Activated CD4-positive, alpha-beta T cell treated with anti-CD3 and anti-CD28 coated beads, Interleukin-2, amount 50 U/mL, for 4 hours (primary cell): ENCODE measurements at regions not wholly inside any gene's neighbourhood (a gene's known extent, or its start where the extent isn't known, plus 50 kb on each side); places are given as distances from the start of the nearest gene placed in this dataset.

Experiments
- DNase-seq, 2 experiments: peaks; one replicate each; pipeline ENCODE4 v3.0.0-alpha.2; 2020

DNA sequence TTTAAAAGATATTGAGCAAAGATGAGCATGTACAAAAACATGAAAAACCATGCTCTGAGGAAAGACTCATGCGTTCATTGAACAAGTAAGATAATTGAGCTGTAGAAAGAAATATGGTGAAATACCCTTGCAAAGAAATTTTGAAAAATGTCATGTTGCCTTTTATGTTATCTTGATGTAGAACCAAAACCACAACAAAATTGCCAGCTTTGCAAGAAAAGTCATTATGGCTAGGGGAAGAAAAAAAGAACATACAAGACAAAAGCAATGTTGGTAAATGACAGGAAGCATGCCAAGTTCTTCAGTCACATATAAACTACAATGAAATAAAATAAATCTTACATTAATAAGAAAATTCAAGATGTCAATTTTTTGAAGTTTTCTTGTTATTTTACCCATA lies 368.0 kb downstream of the IRX1 start:
- DNase-seq = no peak

DNA sequence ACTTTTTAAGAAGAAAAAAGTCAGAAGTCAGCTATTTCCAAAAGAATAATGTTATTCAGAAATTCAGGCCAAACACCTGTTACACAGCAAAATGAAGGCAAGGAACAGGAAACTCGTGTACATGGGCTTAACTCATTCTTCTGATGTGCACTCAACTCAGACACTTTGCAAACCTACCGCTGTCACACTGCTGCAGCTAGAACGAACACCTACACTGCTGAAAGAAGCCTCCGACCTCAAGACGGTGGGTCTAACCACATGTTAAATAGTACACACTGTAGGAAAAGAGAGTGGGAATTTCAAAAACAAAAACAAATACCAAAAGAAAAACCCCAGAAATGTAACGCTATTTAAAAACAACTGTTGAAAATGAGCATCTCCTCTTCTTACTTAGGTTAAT lies 384.5 kb downstream of the IRX1 start:
- no peak for DNase-seq

DNA sequence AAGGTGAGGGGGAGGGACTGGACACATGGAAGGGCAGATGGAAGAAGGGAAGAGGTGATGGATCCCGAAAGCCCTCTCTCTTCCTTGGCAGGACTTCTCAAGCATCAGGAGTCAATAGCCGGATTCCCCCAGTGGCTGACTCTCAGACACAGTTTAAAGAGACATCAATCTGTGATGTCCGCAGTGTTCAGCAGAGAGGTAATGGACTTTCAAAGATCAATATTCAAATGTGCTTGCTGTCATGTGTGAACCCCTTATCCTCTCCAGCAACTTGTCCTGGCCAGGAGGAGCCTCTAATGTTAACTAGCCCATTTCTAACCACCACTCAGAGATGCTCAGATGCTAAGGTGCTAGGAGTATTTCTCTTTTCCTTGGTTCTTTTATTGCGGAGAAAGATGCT lies 392.2 kb downstream of the IRX1 start:
- no peak for DNase-seq

DNA sequence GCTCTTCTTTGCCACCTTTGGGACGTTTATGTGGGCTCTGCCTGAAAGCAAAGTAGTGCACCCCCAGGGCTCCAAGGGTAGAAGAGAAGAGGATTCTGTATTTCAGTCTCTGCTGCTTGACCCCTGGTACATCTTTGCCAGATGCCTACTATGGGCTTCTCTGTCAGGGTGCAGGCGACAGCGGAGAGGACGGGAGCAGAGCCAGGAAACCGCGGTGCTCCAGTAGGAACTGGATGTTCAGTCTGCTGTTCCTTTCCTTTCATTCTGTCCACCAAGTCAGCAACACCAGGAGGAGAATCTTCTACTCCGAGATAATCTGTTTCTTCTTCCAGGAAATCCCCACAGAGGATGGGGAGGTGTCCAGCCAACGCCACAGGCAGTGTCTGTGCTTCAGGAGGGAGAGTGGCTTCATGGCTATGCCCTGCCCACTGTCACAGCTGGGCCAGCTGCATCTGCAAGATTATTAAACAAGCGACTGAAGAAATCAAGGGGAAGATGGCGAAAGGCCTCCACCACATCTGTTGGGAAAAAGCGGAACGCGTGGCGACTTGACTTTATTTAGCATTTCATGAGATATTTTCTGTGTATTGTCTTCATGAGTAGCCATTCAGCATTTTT lies 398.3 kb downstream of the IRX1 start:
- DNase-seq = no peak

DNA sequence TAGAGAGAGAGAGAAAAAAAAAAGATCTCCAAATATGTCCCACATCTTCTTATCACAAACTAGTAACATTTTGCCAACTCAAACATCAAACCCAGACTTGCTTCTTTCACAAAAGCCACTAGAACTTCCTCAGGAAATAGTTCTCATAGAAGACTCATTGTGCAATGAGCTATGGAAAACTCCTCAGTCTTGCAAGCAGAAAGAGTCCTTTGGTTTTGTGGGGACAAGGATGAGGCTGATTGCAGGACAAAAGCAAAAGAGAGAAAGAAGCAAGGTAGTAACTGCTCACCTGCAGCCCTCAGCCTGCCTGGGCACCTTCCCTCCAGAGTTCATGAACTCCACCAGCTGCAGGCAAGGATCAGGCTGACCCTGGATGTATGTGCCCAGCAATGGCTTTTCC lies 399.0 kb downstream of the IRX1 start:
- DNase-seq = no peak

DNA sequence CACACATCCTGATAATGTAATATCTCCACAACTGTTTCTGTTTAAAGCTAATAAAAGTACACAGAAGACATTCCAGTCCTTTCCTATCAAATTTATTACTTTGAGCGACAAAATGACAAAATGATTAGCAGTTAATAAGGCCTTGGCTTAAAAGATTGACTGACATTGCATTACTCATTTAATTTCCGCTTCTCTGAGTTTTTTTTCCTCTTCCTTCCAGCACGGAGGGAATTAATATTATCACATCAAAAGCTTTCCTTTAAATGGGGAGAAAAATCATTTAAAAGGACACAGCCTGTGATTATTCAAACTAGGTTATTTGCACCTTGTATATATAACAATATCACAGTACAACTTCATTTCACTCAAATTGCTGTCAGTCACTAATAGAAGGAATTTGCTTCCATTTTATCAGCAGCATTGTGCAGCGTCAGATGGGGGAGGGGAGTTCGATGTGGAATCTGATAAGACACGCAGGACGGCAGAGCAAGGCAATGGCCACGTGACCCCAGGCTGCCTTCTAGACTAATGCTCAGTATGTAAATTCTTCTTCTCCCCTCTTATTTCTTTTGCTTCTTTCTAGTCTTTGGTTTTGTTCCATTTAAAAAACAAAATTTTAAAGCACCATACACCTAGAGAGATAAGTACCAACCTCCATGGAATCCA lies 400.5 kb downstream of the IRX1 start:
- no peak for DNase-seq

DNA sequence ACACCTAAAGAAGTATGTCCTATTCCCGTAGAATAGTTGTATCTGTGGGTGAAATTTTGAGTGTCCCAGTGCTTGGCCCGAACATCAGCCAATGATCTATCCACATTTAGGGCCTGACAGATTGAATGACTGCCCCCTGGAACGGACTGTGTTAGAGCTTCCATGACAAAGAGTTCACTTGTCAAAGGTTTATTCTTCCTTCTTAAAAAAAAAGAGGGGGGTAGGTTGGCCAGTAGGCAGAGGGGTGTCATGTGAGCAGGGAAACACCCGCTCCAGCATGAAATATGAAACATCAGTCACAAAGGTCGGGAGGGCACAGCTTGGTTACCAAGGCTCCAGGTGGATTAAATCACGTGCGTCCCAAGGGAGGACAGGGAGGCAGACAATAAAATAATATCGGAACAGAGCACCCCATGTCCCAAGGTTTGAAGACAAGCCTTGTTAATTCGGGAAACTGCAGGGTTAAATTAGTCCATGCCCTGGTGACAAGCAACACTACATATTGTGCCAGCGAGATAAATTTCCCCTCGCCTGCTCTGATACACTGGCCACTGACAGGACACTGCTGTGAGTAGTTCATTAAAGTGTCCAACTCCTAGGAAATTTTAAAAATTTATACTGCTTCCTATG lies 401.2 kb downstream of the IRX1 start:
- DNase-seq = no peak

DNA sequence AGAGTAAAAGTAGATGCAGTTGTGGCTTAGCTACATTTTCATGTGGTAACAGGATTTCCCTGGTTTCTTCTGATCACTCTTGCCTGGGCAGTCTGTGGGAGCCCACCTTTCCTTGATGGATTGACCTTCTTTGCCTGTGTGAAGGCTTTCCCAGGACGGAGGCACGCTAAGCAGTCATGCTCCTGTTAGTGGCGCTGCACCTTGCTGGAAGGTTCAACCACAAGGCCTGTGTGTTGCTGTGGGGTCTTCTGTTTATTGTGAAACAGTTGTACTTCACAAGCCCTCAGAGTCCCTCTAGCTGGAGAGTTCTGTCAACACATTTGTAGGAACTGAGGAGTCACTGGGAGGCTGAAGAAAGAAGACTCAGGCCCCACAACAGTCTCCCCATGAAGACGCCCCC lies 402.0 kb downstream of the IRX1 start:
- DNase-seq = no peak

DNA sequence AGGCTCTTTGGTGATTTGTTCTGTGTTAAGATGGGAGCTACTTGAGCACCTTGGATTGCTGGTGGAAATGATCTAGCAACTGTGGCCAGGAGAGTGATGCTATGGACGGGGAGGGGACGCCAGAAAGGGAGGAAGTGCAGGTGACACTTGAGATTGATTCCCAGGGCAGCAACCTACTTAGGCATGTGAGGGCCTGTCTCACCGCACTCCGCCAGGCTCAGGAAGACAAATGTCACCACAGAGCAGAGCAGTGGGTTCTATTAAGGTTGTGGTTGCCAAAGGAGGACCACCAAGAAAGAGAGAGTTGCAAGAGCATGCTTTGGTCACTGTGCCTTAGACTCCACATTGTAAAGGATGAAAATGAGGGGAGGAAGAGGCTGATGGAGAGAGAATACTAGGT lies 404.3 kb downstream of the IRX1 start:
- DNase-seq = no peak

DNA sequence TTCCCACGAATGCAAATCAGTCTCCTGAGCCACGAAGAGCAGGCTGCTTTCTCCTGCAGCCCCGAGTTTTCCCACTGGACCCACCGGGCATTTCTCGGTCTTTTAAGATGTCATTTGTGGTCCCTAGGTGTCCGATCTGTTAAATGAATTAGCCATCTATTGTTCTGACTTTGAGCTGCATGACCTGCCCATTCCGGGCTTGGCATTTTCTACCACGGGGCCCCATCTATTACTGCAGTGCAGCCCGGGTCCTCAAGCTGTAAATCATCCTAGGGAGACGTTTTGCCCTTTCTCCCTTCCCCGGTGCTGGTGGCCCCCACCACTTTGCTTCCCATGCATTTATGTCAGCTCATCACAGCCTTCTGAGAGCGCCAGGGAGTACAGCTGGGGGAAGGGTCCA lies 405.4 kb downstream of the IRX1 start:
- DNase-seq = no peak

DNA sequence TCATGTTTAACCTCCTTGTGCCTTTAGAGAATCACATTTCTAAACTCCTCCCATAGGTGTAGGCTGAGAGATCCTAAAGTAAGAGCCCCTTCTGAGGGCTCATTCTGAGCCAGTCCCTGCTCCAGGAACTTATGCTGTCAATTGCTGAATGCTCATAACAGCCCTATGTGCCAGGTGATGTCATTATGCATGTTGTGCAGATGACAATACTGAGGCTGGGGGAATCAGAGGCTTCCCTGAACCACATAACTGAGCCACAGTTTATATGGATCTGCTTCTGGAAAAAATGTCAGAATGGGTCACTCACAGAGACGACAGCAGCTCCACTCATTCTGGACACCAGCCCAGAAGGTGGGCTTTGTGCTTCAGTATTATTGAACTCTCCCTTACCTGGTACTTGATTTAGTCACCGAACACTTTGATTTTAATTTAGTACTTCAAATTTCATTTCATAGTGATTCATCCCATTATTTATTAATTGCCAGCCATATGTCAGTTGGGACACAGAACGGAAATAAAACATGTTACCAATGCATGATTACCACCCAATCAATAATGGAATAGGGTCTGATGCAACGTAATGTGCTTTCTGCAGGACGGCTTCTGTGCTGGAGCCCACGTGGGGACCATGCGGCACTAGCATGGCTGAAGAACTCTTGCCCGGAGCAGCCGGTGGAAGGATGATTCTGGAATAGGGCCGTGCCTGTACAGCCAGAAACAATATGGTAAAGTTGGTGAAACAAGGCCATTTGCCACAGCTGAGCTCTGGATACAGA lies 406.3 kb downstream of the IRX1 start:
- DNase-seq = no peak

DNA sequence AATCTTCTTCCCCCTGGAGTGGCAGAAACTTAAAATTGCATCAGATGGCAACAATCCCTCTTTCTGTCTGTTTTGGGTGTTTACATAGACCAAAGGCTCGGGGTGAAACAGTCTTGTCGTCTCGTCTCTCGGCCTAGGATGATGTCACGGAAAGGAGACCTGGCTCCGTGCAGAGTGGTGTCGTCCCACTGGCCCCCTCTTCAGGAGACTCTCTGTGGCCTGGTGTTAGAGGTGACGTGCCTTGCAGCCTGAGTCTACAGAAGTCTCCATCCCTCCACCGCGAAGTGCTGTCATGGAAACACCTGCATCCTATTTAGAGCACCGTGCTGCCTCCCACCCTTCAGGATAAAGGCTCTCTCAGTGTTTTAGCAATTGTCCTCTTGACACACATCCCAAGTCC lies 409.7 kb downstream of the IRX1 start:
- DNase-seq = no peak

DNA sequence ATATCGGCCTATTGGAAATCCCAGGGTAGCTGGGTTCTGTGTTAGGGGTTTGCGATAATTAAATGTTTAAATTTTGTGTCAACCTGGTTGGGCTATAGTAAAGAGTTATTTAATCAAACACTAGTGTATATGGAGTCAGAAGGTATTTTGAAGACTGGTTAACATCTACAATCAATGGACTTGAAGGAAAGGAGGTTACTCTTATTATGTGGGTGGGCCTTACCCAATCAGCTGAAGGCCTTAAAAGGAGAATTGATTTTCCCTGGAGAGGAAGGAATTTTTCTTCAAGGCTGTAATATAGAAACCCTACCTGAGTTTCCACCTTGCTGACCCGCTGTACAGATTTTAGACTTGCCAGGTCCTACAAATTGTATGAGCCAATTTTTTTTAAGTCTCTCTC lies 411.4 kb downstream of the IRX1 start:
- no peak for DNase-seq

DNA sequence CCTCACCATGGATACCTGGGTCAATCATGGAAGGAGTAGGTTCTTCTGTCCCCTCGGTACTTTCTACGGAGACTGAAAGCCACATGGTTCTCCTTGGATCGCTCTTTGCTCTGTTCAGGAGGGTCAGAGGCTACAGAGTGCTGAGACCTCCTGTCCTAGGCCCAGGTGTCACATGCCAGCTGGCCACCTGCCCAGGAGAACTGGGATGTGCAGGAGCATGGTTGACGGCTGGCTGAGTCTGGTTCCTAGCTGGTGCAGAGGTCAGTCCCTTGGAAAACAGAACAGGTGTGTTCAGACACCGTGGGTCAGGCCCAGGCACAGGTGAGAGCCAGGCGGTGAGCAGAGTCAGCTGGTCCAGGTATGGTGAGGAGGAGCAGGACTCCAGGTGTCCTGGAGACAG lies 416.3 kb downstream of the IRX1 start:
- no peak for DNase-seq

DNA sequence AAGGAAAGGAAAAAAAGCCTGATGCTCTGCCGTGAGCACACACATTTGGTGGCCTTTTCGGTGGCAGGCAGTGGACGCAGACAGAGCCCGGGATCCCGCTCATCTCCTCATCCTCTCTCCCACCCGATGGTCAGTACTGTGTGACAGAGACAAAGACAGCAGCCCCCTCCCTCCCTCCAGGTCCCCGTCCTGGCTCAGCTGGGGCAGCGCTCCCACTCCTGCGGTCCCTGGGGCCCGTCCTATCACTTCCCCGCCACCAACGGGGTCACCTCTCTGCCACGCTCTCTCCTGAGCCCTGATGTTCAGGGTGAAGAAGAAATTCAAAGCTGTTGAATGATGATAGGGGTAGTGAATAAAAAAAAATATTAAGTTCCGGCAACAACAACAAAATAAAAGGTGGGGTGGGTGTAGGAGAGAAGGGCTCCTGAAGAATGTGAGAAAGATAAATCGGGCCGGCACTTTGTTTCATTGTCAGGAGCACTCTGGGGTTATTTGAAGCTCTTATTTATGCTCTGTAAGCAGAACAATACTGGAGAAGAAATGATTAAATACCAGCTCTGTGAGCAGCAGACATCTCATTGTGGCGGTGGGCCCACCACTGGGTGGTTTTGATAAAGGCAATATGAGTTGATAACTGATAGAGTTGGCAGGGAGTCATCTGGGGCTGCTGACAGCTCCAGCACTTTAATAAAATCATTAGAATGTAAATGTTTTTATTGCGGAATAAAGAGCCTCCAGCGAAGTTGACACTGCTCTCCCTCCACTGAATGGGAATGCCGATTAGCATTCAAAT lies 417.7 kb downstream of the IRX1 start:
- no peak for DNase-seq

DNA sequence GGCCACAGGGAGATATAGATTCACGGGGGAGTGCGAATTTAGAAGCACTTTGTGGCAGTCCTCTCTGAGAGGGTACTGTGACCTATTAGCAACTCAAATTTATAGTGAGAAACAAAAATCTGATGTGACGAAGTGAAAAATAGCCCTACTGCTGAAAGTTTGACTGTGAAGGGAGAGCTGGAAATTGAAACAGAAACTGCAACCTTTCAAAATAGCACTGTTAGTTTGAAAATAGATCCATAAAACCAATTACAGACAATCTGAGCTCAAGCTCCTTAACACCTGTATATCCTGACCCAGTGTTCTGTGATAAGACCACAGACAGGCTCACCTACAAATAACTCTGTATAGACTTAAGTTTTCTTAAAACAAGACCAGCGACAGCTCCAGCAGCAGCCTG lies 420.1 kb downstream of the IRX1 start:
- no peak for DNase-seq

DNA sequence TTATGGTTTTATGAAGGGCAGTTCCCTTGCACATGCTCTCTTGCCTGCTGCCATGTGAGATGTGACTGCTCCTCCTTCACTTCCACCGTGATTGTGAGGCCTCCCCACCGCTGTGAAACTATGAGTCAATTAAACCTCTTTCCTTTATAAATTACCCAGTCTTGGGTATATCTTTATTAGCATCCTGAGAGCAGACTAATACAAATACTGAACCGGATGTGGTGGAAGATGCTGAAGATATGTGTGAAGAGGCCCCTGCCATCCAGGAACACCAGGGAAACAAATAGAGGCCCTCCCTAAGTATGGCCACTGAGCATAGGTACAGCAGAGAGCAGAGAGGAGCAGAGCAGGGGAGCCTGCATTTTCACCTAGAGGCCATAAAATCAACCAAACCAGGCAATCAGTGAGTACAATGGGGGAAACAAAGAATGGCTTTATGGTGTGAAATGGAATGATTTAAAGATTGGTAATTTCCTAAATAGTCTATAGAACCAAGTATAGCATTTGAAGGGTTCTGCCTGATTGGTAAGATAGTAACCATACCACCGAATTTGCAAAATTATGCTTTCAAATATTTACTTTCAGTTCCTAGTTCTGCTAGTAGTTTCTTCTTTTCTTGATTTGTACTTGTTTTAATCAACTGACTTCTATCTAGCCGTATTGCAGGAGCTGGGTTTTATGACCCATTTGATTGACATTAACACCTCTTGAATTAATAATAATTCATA lies 421.6 kb downstream of the IRX1 start:
- DNase-seq = no peak

DNA sequence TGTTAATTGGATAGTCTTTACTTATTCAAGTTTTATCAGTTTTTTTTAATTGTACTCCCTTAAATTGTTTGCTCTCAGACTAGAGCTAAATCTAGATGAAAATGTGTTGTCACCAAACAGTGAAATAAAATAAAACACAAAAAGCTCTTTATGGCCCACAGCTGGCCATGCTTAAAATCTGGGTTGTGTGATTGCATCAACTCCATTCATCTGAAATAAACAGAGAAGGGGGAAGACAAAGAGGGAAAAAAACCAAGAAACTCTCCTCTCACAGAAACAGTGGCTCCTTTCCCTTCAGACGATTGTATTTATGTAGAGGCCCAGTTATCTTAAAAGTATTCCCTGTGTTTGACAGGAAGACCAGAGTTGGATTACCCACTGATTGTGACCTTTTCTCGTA lies 422.4 kb downstream of the IRX1 start:
- DNase-seq = no peak

DNA sequence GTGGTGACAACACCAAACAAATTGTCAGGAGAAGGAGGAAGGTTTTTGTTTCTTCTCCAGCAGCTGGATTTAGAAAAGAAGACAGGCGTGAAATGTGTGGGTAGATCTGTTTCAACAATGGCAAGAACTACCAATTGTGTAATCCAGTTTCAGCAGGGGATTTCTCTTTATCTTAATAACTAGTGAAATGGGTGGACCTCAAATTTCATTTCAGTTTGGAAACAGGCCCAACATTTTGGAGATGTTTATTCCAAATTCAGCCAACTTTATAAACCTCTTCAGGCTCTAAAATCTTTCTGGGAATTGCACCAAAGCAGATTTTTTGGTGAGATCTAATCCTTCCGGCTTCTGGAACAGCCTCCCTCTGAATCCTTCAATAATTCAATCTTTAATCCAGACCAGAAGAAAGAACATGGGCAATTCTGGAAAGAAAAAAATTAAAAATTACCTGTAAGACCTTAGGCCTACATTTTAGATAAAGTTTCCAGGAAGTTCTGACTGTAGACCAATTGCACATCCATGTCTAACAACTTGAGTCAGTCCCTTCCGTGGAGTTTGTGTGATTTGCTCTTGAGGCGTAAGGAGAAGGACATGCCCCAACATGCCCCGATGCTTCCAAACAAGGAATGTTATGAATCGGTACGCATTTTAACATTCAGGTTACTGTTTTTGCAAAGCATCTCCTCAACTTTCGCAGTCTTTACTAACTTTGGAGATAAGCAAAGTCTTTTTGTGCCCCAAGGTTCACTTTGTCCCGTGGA lies 423.6 kb downstream of the IRX1 start:
- no peak for DNase-seq

DNA sequence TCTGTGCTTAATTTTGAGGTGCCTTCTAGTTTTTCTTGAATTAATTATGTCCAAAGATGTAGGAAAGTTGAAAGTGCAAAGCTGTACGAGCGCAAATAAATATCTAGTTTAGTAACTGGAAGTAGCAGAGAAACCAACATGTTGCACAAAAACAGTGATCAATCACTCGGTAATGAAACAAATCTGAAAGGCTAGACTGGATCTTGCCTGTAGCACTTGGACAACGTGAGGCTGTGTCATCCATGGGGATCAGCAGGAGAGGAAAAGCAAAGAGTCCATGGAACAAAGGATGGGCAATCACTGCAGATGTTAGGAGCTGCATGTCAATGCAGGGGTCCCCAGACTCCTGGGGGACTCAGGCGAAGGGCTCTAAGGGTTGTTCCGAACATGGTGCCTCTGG lies 424.2 kb downstream of the IRX1 start:
- DNase-seq = no peak

DNA sequence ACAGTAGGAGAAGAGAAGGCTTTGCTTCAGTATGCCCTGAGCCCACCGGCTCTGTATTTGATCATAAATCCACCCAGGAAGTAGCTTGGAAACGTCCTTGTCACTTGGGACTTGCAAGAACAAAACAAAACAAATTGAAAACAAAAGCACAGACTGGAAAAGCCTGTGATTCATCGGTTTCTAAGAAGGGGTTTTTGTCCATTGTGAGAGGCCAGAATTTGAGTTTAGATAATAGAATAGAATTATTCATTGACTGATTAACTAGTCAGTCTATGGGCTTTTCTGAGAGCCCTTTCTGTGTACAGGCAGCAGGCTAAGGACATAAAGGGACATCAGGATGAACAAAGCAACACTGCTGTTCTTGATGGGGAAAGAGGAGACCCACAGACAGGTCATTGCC lies 424.8 kb downstream of the IRX1 start:
- DNase-seq = no peak
